ENCODE measurements at regions not wholly inside any gene's neighbourhood (a gene's known extent, or its start where the extent isn't known, plus 50 kb on each side); places are given as distances from the start of the nearest gene placed in this dataset.

- no peak for DNase-seq
Observed at GRCh38 chr3:139248593-139249255, 95.1 kb upstream of the MRPS22 start.

GRCh38 chr3:139251529-139251928 is 92.3 kb upstream of the MRPS22 start:
- no peak for DNase-seq

GRCh38 chr3:139252719-139253118 is 91.1 kb upstream of the MRPS22 start:
- DNase-seq, result no peak

GRCh38 chr3:139258276-139258675 is 85.5 kb upstream of the MRPS22 start:
- DNase-seq, result no peak

- DNase-seq, result no peak
Observed at GRCh38 chr3:139259398-139259797, 84.4 kb upstream of the MRPS22 start.

- DNase-seq, result no peak
Observed at GRCh38 chr3:139260041-139260486, 83.8 kb upstream of the MRPS22 start.

- no peak for DNase-seq
Observed at GRCh38 chr3:139260793-139261736, 82.8 kb upstream of the MRPS22 start.

GRCh38 chr3:139261754-139262586 is 81.8 kb upstream of the MRPS22 start:
- no peak for DNase-seq

- DNase-seq, result no peak
Observed at GRCh38 chr3:139263798-139264197, 80.0 kb upstream of the MRPS22 start.

GRCh38 chr3:139264375-139264774 is 79.4 kb upstream of the MRPS22 start:
- no peak for DNase-seq

- DNase-seq, result no peak
Observed at GRCh38 chr3:139265131-139266016, 78.4 kb upstream of the MRPS22 start.

GRCh38 chr3:139267300-139268246 is 76.2 kb upstream of the MRPS22 start:
- DNase-seq, result peak; percentile 17

- no peak for DNase-seq
Observed at GRCh38 chr3:139269984-139270383, 73.8 kb upstream of the MRPS22 start.

- peak; percentile 12 for DNase-seq
Observed at GRCh38 chr3:139270652-139271051, 73.2 kb upstream of the MRPS22 start.

- no peak for DNase-seq
Observed at GRCh38 chr3:139280027-139280671, 63.7 kb upstream of the MRPS22 start.

- DNase-seq, result no peak
Observed at GRCh38 chr3:139281096-139281495, 62.7 kb upstream of the MRPS22 start.

GRCh38 chr3:139281522-139282196 is 62.2 kb upstream of the MRPS22 start:
- DNase-seq, result no peak

GRCh38 chr3:139283301-139283700 is 60.5 kb upstream of the MRPS22 start:
- DNase-seq, result no peak

- no peak for DNase-seq
Observed at GRCh38 chr3:139284221-139284620, 59.6 kb upstream of the MRPS22 start.

- no peak for DNase-seq
Observed at GRCh38 chr3:139285691-139286090, 58.1 kb upstream of the MRPS22 start.

All from right forelimb (tissue), 1 donor.